ENCODE measurements at regions not wholly inside any gene's neighbourhood (a gene's known extent, or its start where the extent isn't known, plus 50 kb on each side); places are given as distances from the start of the nearest gene placed in this dataset.
A peak's percentile ranks its signal among the peaks of the same experiment; 100 is the strongest.

GRCh38 chr3:34016925-34017587, 218.6 kb downstream of the PDCD6IP start:
- no peak for TF ChIP-seq CTCF (IDR thresholded peaks at IDR 0.05; ENCODE audit: insufficient read depth, low read depth, low read length, missing control alignments)
- H3K4me3 ChIP-seq (ENCODE audit: low read depth, low read length) = no peak overlapping the region
- DNase-seq (ENCODE audit: low read depth) = peak; percentile 54

- no peak overlapping the region for H3K4me3 ChIP-seq (ENCODE audit: low read depth, low read length)
- DNase-seq (ENCODE audit: low read depth) = no peak
- TF ChIP-seq CTCF (IDR thresholded peaks at IDR 0.05; ENCODE audit: insufficient read depth, low read depth, low read length, missing control alignments) = no peak
Observed at GRCh38 chr3:34017757-34018156, 219.3 kb downstream of the PDCD6IP start.

- H3K4me3 ChIP-seq (ENCODE audit: low read depth, low read length) = no peak overlapping the region
- DNase-seq (ENCODE audit: low read depth) = no peak
Observed at GRCh38 chr3:34019158-34019557, 220.7 kb downstream of the PDCD6IP start.

GRCh38 chr3:34020170-34020569, 221.7 kb downstream of the PDCD6IP start:
- no peak overlapping the region for H3K4me3 ChIP-seq (ENCODE audit: low read depth, low read length)
- TF ChIP-seq CTCF (IDR thresholded peaks at IDR 0.05; ENCODE audit: insufficient read depth, low read depth, low read length, missing control alignments) = no peak
- no peak for DNase-seq (ENCODE audit: low read depth)

More at GRCh38 chr3:34019158-34019557, 220.7 kb downstream of the PDCD6IP start:
- TF ChIP-seq CTCF (IDR thresholded peaks at IDR 0.05; ENCODE audit: insufficient read depth, low read depth, low read length, missing control alignments) = no peak

- no peak for TF ChIP-seq CTCF (IDR thresholded peaks at IDR 0.05; ENCODE audit: insufficient read depth, low read depth, low read length, missing control alignments)
- no peak for DNase-seq (ENCODE audit: low read depth)
Observed at GRCh38 chr3:34020726-34021680, 222.6 kb downstream of the PDCD6IP start.

GRCh38 chr3:34022147-34022546, 223.7 kb downstream of the PDCD6IP start:
- no peak overlapping the region for H3K4me3 ChIP-seq (ENCODE audit: low read depth, low read length)
- no peak for DNase-seq (ENCODE audit: low read depth)
- no peak for TF ChIP-seq CTCF (IDR thresholded peaks at IDR 0.05; ENCODE audit: insufficient read depth, low read depth, low read length, missing control alignments)

More at GRCh38 chr3:34020726-34021680, 222.6 kb downstream of the PDCD6IP start:
- H3K4me3 ChIP-seq (ENCODE audit: low read depth, low read length) = no peak overlapping the region
